ENCODE measurements at regions not wholly inside any gene's neighbourhood (a gene's known extent, or its start where the extent isn't known, plus 50 kb on each side); places are given as distances from the start of the nearest gene placed in this dataset.
"Not testable (repeated sequence)": the region's sequence is repeated elsewhere in the genome, so short reads cannot be mapped to it uniquely, and the experiment has no call there.

DNA sequence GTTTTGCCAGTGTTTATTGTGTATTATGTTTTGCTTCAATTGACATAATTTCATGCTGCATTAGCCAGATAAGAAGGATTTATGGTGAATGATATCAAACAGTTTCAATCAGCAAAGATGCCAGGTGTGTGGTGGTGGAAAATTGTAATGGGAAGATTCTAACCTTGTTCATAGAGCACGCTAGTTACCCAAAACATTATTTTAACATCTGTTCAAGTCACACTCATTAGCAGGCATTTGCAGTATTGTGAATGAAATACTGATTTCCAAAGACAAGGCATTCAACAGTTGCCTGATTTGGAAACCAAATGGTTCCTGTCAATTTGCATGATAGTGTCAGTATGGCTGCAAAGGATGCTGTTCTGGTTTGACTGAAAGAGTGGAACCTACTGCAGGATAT lies 129.7 kb downstream of the EPC1 start:
- no peak for DNase-seq (ENCODE audit: low read depth)

DNA sequence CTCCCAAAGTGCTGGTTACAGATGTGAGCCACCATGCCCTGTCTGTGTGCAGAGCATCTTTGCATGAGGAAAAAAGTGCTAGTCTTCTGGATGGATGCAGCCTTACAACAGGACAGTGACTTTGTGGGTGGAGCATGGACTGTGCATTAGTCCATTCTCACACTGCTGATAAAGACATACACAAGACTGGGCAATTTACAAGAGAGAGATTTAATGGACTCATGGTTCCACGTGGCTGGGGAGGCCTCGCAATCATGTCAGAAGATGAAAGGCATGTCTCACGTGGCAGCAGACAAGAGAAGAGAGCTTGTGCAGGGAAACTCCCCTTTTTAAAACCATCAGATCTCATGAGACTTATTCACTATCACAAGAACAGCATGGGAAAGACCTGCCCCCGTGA lies 133.1 kb downstream of the EPC1 start:
- not testable (repeated sequence) for DNase-seq (ENCODE audit: low read depth); H3K4me3 ChIP-seq (ENCODE audit: control insufficient read depth, low read depth, low read length)

More for the DNA sequence above, 129.7 kb downstream of the EPC1 start:
- TF ChIP-seq, protein P1, sequence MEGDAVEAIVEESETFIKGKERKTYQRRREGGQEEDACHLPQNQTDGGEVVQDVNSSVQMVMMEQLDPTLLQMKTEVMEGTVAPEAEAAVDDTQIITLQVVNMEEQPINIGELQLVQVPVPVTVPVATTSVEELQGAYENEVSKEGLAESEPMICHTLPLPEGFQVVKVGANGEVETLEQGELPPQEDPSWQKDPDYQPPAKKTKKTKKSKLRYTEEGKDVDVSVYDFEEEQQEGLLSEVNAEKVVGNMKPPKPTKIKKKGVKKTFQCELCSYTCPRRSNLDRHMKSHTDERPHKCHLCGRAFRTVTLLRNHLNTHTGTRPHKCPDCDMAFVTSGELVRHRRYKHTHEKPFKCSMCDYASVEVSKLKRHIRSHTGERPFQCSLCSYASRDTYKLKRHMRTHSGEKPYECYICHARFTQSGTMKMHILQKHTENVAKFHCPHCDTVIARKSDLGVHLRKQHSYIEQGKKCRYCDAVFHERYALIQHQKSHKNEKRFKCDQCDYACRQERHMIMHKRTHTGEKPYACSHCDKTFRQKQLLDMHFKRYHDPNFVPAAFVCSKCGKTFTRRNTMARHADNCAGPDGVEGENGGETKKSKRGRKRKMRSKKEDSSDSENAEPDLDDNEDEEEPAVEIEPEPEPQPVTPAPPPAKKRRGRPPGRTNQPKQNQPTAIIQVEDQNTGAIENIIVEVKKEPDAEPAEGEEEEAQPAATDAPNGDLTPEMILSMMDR (IDR thresholded peaks at IDR 0.05; ENCODE audit: control insufficient read depth, insufficient read depth, low read depth, low read length, missing control alignments), result no peak
- H3K4me3 ChIP-seq (ENCODE audit: control insufficient read depth, low read depth, low read length), result no peak overlapping the region

DNA sequence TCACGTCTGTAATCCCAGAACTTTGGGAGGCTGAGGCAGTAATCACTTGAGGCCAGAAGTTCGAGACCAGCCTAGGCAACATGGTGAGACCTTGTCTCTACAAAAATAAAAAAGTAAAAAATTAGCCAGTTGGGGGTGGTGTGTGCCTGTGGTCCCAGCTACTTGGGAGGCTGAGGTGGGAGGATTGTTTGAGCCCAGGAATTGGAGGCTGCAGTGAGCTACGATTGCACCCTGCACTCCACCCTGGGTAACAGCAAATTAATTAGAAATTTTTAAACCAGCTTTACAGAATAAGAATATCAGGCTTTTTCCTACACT lies 136.0 kb downstream of the EPC1 start:
- H3K4me3 ChIP-seq (ENCODE audit: control insufficient read depth, low read depth, low read length), result no peak overlapping the region
- DNase-seq (ENCODE audit: low read depth), result no peak
- TF ChIP-seq, protein P1 (IDR thresholded peaks at IDR 0.05; ENCODE audit: control insufficient read depth, insufficient read depth, low read depth, low read length, missing control alignments), result no peak

DNA sequence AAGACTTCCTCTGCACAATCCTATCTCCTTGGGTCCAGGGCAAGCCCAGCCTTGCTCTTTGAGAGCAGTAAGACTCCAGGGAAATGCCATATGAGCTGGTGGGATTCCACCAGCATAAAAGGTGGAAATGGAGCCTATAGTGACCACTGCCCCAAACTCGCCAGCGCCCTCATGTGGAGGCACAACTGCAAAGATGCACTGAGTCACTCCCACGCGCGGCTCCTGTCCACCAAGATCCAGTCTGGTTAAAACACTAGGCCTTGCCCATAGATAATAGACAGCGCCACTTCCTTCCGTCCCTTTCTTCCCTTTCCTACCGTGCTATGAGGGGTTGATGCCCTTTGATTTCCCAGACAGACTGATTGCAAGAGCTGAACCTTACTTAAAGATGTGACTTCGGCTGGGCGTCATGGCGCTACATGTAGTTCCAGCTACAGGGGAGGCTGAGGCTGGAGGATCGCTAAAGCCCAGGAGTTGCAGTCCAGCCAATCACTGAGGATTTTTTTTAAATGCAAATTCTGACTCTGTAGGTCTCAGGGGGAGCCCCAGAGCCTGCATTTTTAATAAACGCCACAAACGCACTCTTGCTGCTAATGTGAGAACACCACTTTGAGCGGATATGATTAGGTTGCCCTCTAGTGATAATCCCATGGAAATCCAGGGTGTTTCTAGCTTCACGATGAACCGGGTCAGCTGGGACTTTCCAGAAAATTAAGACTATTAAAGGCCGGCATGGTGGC lies 136.5 kb downstream of the EPC1 start:
- no peak overlapping the region for H3K4me3 ChIP-seq (ENCODE audit: control insufficient read depth, low read depth, low read length)
- TF ChIP-seq, protein P1 (IDR thresholded peaks at IDR 0.05; ENCODE audit: control insufficient read depth, insufficient read depth, low read depth, low read length, missing control alignments), result peak; percentile 69
- DNase-seq (ENCODE audit: low read depth), result peak; percentile 33

DNA sequence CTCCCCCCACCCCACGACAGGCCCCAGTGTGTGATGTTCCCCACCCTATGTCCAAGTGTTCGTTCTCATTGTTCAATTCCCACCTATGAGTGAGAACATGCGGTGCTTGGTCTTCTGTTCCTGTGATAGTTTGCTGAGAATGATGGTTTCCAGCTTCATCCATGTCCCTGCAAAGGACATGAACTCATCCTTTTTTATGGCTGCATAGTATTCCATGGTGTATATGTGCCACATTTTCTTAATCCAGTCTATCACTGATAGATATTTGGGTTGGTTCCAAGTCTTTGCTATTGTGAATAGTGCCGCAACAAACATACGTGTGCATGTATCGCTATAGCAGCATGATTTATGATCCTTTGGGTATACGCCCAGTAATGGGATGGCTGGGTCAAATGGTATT lies 139.0 kb downstream of the EPC1 start:
- DNase-seq (ENCODE audit: low read depth); H3K4me3 ChIP-seq (ENCODE audit: control insufficient read depth, low read depth, low read length): not testable (repeated sequence)

DNA sequence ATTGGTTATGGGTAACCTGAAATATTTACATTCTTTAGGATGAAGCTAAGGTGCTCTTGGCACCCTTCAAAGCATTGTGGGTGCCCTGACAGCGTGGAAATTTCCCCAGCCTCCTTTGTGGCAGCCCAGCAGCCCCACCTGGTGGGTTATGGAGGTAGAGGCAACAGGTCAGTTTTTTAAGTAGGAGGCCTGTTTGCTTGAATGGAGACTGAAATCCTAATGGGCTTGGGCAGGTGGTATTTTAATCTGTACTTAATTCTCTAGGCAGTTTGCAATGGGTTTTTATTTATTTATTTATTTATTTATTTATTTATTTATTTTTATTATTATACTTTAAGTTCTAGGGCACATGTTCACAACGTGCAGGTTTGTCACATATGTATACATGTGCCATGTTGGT lies 139.4 kb downstream of the EPC1 start:
- DNase-seq (ENCODE audit: low read depth), result no peak
- H3K4me3 ChIP-seq (ENCODE audit: control insufficient read depth, low read depth, low read length), result no peak overlapping the region
- TF ChIP-seq, protein P1 (IDR thresholded peaks at IDR 0.05; ENCODE audit: control insufficient read depth, insufficient read depth, low read depth, low read length, missing control alignments), result peak; percentile 72

DNA sequence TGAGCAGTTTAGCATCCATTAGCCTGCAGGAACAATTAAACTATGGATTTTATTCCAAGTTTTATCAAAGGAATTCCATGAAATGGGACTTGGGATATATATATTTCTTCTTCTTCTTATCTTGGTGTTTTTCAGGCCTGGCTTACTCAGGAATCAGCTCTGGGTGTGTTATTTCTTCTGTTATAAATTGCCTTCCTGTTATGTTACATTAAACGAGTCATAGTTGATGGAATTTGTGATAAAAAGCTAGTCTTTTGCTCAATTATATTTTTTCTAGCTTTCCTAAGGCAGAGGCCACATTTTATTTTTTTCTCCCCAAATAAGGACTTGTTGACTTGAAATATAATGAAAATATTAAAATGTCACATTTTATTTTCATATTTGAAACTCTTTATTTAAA lies 141.3 kb downstream of the EPC1 start:
- no peak for DNase-seq (ENCODE audit: low read depth)
- H3K4me3 ChIP-seq (ENCODE audit: control insufficient read depth, low read depth, low read length), result no peak overlapping the region
- TF ChIP-seq, protein P1 (IDR thresholded peaks at IDR 0.05; ENCODE audit: control insufficient read depth, insufficient read depth, low read depth, low read length, missing control alignments), result no peak

DNA sequence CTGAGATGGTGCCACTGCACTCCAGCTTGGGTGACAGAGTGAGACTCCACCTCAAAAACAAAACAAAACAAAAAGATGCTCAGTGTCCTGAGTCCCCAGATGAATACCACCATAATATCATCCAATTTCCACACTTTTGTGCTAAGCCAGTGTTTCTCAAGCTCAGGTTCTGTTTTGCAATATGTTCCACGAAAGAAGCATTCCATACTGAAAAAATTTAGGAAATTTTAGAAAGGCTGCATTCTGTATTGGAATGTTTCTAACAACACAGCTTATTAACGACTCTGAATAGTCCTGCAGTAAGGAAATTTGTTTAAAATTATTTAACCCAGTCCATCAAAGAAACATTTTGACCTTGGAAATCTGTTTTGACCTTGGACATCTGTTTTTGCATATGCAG lies 142.4 kb downstream of the EPC1 start:
- no peak for DNase-seq (ENCODE audit: low read depth)
- TF ChIP-seq, protein P1 (IDR thresholded peaks at IDR 0.05; ENCODE audit: control insufficient read depth, insufficient read depth, low read depth, low read length, missing control alignments), result no peak
- H3K4me3 ChIP-seq (ENCODE audit: control insufficient read depth, low read depth, low read length), result no peak overlapping the region

Measured in AG09309 (cell line).